ENCODE measurements at regions not wholly inside any gene's neighbourhood (a gene's known extent, or its start where the extent isn't known, plus 50 kb on each side); places are given as distances from the start of the nearest gene placed in this dataset.

GRCh38 chr9:21542787-21543186 lies 60.7 kb upstream of the IFNE start:
- TF ChIP-seq, protein P1, sequence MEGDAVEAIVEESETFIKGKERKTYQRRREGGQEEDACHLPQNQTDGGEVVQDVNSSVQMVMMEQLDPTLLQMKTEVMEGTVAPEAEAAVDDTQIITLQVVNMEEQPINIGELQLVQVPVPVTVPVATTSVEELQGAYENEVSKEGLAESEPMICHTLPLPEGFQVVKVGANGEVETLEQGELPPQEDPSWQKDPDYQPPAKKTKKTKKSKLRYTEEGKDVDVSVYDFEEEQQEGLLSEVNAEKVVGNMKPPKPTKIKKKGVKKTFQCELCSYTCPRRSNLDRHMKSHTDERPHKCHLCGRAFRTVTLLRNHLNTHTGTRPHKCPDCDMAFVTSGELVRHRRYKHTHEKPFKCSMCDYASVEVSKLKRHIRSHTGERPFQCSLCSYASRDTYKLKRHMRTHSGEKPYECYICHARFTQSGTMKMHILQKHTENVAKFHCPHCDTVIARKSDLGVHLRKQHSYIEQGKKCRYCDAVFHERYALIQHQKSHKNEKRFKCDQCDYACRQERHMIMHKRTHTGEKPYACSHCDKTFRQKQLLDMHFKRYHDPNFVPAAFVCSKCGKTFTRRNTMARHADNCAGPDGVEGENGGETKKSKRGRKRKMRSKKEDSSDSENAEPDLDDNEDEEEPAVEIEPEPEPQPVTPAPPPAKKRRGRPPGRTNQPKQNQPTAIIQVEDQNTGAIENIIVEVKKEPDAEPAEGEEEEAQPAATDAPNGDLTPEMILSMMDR (IDR thresholded peaks at IDR 0.05) = no peak
- TF ChIP-seq POLR2A (IDR thresholded peaks at IDR 0.05) (no peak), EP300 (IDR thresholded peaks at IDR 0.05) (no peak)

All from stomach (tissue), 4 donors.